Esophagus squamous epithelium (tissue), 4 donors: ENCODE measurements at regions not wholly inside any gene's neighbourhood (a gene's known extent, or its start where the extent isn't known, plus 50 kb on each side); places are given as distances from the start of the nearest gene placed in this dataset.

Experiments used
- CTCF ChIP-seq, 6 experiments: fragments of 450-650 bp in 4 of 6; fragments of 200-600 bp in 2 of 6; sonication (generic) in 2 of 6; IDR thresholded peaks; one replicate each; pipeline ENCODE4 v1.5.1; 2016 to 2019; ENCODE audit warnings: antibody characterized with exemption in 6 of 6, mild to moderate bottlenecking in 4 of 6, moderate library complexity in 4 of 6
- POLR2A ChIP-seq, 4 donors: fragments of 450-650 bp; IDR thresholded peaks; one replicate each; pipeline ENCODE4 v1.6.1; 2017; ENCODE audit warnings: antibody characterized with exemption in 4 of 4, mild to moderate bottlenecking in 4 of 4, moderate library complexity in 3 of 4

DNA sequence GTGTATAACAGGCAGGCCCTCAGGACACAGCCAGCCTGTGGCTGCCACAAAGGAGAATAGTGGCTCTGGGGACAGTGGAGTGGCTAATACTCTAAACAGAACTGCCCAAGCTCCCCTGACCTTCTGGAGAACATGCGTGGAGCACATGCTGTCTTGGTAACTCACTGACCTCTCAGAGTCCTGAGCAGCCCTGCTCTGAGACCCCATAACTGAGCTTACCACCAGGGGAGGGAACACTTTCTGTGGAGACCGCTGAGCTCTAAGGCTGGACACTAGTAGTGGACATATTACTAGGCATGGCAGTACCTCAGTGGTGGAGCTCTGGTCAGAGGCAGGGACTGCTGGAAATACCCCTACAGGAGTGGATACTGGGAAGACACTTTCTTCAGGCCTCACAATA, 60.2 kb upstream of the SPTLC1 start:
- TF ChIP-seq POLR2A (IDR thresholded peaks at IDR 0.05) (no peak), CTCF (IDR thresholded peaks at IDR 0.05) (no peak)
